Hematopoietic multipotent progenitor cell (in vitro differentiated cells): ENCODE measurements at regions not wholly inside any gene's neighbourhood (a gene's known extent, or its start where the extent isn't known, plus 50 kb on each side); places are given as distances from the start of the nearest gene placed in this dataset.
A peak's percentile ranks its signal among the peaks of the same experiment; 100 is the strongest.
"Not testable (repeated sequence)": the region's sequence is repeated elsewhere in the genome, so short reads cannot be mapped to it uniquely, and the experiment has no call there.

Experiments used
- DNase-seq, 3 donors: peaks; one replicate each; pipeline ENCODE4 v3.0.0-alpha.2; 2011 to 2015; ENCODE audit warnings: low read depth in 2 of 3, low spot score in 2 of 3

DNA sequence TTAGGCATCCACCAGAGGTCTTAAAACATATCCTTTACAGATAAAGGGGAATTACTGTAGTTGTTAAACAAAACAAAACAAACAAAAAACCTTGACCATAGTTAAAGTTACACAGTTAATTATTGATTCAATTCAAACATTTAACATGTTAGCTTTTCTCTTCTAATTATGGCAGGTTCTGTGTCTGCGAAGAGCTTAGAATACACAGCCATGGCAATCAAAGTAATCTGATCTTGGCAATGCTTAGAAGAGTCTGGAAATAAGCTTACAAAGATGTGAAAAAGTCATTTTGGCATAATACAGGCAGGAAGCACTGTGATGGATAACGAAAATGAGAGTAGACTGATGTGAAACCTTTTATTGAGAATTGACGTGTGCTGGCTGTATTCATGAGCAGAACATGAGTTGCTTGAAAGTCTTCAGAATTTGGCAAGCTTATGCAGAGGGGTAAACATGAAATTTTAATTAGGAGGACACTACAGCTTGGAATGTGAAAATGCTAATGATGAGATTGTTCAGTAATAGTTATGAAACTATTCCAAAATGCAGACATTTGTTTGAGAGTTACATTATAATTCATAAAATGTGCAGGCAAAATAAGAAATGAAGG lies 629.6 kb downstream of the FSCB start:
- no peak for DNase-seq

DNA sequence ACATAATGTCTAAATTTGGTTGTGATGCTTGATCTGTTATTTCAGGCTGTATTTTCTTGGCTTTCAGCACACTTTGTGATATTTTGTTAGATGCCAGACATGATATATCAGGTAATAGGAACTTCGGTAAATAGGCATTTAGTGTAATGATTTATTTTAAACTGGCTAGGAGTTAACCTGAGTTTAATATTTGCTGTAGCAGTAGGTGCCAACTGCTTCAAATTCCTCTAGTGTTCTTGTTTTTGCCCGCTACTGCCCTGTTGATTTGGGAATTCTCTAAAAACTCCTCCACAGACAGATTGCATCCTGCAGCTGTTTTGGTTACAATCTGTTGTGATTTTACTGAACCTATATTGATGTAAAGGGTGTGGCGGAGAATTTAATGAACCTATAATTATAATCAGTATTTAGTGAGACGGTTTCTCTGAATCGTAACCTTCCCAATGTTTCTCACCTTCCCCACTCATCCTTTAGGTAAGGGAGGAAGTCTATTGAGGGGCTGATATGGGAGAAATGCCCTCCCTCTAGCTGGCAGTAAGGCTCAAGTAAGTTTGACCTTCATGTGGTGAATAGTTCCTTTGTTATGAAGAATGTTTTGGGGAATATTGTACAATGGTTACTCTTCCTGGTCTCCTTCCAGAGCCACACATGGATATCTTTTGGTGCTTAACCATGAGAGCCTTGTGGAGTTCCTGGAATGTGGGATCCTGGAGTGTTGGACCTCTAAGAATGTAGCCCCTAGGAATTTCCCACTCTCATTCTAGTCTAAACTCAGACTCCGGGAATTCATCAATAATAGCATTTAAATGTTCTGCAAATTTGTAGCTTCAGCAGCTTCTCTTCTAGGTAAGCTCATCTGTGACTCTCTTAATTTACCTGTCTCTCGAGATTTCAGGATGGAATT lies 634.1 kb downstream of the FSCB start:
- DNase-seq, result no peak

DNA sequence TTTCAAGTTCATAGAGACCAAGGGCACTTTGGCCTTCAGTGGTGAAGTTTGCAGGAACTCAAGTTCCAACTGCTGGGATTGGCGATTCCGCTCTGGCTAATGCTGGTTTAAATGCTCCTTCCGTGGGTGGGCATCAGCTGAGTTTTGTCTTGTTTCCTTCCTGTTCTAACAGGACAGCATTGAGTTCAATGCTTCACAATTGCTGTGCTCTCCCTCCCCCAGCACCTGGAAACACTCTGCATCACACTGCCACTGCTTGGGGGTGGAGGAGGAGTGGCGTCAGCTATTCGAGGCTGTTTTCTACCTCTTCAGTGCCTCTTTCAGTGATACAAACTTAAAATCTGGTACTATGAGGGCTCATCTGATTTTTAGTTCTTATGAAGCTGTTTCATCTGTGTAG lies 634.9 kb downstream of the FSCB start:
- DNase-seq, result no peak

DNA sequence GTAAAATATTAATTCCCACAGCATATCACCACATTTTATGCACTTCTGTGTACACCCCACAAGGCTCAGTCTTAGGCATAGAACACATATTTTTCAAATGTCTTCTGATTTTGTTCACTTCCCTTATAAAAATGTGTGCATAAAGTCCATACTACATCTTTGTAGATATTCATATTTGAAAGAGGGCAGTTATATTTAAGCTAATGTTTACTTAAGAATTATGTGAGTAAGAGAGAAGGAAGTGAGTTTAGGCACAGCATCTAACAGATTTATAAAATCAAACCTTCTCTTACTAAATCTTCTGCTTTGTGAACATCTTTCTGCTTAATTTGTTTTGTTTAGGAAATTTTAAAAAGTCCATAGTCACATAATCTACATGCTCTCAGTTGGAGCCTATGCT lies 648.1 kb downstream of the FSCB start:
- DNase-seq, result no peak

DNA sequence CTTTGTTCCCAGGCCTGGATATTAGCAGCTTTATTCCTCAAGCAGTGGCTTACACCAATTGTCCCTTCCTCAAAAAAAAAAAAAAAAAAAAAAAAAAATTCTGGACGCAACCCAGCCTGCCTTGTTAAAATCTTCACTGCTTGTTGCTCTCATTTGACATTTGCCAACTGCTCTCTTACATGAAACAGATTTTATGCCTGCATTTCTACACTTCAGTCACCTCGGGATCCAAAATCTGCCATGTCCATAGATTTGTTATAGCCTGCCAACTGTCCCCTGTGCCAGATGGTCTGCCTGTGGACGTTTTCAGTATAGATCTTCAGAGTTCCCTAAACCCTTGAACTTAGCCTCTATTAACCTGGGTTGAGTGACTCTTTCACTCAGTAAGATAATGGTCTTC lies 651.5 kb downstream of the FSCB start:
- no peak for DNase-seq

DNA sequence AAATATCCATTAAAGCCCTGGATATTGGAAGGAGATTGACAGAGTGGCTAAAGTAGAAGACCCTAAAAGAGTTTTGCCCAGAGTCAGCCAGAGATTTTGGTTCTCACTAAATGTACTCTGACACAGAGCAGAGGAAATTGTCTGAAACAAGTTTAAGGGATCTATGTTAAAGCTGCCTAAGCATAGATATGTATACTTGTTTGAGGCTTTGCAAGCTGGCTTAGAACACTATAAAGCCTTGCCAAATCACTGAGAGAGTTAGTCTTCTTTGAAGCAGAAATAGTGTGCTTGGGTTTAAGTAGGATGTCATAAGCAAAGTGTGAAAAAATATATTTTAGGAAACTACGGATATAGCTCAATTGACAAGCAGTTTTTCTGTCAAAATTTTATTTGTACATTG lies 653.5 kb downstream of the FSCB start:
- DNase-seq, result no peak

DNA sequence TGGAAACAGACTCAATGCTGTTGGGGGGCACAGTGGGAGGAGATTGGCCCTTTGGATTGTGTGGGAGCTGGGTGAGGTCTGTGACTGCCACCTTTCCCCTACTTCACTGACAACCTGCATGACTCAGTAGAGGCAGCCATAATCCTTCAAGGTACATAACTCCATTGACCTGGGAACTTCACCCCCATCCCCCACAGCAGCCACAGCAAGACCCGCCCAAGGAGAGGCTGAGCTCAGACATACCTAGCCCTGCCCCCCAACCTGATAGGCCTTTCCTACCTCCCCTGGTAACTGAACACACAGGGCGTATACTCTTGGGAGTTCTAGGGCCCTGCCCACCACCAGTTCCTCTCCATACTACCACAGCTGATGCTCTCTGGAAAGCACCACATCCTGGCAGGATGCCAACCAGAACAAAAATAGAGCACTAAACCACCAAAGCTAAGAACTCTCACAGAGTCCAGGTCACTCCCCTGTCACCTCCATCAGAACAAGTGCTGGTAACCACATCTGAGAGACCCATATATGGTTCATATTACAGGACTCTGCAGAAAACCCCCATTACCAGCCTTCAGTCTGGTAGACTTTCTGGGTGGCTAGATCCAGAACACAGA lies 703.9 kb downstream of the FSCB start:
- DNase-seq, result no peak

DNA sequence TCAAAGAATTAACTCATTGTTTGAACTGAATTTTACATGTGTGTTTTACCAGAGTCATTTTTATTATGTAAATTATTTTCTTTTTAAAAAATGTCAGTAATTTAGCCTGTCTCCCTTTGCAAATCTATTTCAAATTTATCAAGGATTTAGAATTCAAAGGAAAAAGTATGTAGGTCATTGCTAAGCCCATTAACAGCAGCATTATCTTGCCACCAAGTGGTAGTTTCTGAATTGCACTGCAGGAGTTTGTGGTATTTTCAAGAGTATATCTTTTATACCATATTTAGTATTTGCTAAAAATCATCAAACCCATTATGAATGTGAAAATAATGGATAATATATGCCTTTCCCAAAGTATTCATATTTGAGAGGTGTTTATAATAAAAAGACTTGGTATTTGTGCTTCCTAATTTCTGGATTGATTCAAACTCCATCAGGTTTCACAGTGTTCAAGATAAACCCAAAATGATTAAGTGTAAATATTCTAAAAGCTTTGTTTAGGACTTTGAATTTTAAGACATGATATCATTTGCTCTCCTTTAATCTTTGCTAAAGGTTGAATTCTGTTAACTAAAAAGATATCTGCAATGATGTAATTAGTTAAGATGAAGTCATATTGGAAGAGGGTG lies 711.4 kb downstream of the FSCB start:
- peak in 2 of 3 donors; percentile 5 to 59 for DNase-seq

DNA sequence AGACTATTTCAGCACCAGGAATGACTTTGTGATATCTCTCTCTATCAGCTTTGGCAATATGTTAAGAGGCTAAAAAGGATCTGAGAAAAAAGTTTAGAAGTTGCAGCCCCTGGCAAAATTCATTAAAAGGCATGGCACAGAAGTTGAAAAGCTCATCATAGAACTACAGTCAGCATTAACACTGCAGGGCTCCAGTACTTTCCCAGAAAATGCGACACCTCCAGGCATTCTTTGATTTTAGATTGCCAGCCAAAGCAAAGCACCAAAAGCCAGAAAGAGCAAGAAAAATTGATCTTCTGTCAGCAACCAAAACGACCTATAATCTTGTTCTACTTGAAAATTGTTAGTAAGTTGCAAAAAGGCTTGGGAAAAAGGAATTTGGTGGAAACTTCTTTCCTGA lies 713.5 kb downstream of the FSCB start:
- DNase-seq, result no peak

DNA sequence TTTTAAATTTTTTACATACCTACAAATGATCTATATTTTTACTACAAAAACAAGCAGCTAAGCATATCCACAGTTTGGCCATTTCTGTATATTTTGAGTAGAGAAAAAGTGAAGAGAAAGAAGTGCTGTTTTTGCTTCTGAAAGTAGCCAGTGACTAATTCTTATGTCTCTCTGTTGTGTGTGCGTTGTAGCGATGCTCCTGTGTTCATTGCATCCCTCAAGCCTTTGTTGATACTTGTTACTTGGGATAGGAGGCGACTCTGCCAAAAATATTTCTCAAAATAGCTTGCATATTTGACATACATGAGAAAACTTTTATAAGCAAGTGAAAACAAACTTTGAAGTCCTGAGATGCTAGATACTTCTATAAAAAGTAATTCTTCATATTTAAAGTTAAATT lies 714.1 kb downstream of the FSCB start:
- no peak for DNase-seq

DNA sequence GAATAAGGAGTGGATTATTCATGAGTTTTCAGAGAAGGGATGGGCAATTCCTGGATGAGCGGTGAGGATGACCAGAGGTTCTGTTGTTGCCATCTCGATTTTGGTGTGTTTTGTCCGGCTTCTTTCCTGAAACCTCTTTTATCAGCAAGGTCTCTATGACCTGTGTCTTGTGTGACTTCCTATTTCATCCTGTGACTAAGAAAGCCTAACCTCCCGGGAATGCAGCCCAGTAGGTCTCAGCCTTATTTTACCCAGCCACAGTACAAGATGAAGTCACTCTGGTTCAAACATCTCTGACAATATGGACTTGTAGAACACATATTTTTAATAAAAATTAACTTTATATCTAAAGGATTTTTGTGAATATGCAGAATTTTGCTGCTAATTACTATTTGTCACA lies 716.4 kb downstream of the FSCB start:
- no peak for DNase-seq

DNA sequence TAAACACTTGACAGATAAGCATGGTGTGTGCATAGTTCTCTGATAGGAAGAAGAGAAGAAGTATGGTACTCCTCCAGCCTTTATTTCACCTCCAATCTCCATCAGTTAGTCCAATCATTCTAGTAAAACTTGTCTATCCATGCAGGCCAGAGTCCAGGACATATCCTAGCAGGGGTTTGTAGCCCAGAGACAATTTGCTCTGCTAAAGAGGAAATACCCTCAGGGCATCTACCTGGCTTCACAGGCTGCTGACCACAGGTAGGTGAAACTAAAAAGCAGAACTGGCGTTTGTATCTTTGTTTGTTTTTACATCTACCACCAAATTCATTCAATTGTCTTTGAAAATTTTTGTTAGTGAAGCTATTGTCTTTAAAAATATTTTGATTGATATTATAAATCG lies 717.6 kb downstream of the FSCB start:
- no peak for DNase-seq

DNA sequence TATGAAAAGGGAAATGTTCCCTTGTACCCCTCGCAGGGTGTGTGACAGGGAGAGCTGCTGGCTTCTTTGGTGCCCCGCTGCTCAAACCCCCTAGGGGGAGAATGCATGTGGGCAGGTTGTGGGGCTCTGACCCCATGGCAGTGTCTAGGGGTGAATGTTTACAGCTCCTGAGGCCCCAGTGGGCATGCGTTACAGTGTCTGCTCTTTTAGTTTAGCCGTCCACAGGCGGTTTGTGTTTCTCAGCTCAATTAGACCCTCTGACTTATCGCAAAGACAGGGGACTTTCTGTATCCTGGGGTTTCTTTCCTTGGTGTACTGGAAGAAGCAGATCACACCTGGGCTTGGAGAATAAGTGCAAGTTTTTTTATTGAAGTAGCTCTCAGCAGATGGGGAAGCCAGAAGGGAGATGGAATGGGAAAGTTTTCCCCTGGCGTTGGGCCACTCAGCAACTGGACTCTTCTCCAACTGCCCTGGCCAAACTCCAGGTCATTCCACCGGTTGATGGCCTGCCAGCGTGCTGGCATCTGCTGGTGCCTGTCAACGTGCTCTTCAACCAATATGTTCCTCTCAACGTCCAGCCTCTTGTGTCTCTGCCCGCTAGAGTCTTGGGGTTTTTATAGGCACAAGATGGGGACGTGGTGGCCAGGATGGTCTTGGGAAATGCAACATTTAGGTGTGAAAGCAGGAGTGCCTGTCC lies 720.9 kb downstream of the FSCB start:
- DNase-seq, result no peak

DNA sequence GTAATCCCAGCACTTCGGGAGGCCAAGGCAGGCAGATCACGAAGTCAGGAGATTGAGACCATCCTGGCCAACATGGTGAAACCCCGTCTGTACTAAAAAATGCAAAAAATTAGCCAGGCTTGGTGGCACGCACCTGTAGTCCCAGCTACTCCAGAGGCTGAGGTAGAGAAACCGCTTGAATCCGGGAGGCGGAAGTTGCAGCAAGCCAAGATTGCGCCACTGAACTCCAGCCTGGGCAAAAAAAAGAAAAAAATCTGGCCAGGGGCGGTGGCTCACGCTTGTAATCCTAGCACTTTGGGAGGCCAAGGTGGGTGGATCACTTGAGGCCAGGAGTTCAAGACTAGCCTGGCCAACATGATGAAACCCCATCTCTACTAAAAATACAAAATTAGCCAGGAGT lies 722.7 kb downstream of the FSCB start:
- DNase-seq, result not testable (repeated sequence)

DNA sequence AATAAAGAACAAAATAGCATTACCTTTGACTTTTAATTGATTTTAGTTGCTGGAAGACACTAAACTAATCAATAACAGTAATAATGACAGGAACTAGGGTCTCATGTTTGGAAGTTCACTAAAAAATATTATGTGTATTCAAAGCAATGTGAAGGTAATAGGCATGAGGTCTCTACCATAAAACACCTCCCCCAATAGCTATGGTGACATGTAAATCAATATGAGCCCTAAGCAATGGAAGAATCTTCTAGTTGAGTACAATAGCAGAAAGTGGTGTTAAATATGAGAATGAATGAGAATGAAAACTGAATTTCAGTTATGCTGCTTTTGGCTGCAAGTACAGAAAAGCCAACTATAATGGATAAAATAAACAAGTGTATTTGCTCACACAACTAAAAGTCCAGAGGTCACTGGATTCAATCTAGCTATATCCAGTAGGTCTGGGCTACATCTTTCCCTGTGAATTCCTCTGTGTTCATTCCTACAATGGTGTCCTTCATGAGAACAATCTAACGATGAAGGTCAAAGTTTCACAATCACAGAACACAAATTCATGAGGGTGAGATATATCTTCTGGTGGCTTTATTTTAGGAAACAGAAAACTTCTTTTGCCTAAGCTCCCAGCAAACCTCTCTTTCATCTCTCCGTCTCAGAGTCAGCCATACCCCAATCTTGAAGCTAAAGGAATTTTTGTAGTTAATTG lies 728.0 kb downstream of the FSCB start:
- DNase-seq, result no peak

DNA sequence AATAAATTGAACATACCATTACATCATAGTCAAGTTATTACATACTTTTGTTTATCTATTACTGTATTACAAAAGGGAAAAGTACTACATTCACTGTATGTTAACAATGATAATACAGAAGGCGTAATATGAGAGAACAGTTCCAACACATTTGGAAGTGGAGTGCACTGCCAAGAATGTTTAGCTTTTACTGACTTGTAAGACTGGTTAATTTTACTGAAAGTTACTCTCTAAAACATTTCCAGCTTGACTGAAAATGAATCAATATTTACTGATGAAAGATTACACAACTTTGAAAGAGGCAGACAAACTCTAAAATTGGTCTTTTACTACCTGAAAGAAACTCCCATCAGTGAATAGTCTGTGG lies 728.5 kb downstream of the FSCB start:
- no peak for DNase-seq

DNA sequence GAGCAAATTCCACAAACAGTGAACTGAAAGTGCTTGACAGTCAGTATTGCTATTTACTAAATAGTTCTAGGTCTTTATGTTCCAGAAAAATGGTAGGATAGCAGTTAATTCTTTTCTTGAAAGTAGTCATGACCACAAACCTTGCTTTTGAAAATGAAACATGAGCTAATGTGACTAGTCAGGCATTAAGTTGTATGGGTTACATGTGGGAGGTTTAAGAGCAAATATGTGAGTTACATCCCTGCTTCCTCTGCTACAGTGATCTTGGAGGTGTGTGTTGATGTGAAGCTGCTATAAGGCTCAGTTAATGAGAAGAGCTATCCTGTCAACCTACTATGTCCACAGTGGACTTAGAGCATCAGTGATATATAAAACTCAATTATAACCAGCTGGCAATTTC lies 741.6 kb downstream of the FSCB start:
- no peak for DNase-seq

DNA sequence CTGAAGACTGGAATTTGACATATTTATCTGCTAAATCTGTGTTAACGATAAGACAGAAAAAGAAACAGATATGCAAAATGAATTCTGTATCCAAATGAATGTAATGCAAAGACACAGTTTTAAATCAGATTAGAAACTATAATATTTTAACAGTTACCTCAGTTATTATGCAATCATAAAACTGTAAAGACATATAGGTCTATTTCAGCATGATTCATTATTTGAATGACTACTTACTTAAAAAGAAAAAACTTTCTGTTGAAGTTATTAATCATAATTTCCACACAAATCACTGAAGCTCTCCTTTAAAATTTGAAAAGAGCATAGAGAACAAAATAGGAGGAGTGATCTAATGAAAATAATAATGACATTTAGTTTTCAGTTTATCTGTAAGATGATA lies 742.6 kb downstream of the FSCB start:
- DNase-seq, result no peak

DNA sequence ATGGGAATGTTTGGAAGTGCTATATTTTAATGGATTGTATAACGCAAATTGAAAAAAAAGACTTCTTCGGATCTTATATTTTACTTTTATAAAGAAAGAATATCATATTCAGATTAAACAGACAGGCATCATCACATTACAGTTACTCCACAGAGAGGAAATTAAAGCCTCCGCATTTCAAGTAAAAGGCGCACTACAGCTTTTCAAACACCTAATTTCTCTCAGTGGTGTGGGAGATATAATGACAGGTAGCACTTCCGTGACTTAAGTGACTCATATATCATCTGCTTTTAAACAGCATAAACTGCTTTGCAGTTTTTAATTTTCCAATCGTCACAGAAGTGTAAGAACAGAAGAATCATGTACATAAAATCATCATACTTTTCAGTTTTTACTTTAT lies 751.4 kb downstream of the FSCB start:
- DNase-seq, result no peak

DNA sequence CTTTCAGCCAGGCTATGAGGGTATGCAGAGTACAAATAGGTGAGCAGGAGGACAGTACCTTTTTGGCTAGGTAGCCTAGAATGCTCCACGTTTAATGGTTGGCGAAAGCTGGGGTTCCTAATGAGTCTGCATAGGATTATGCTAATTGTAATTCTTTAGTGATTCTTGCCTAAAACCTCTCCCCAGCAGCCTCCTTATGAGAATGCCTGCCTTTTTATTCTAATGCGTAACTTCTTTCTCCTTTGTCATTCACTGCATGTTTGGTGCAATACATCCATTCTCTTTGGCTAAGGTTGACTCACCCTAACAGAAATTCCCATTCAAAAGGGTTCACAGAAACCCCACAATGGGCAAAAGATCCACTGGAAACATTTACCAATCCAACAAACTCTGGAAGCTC lies 752.2 kb downstream of the FSCB start:
- no peak for DNase-seq
